HL-60 (cell line): ENCODE measurements at regions not wholly inside any gene's neighbourhood (a gene's known extent, or its start where the extent isn't known, plus 50 kb on each side); places are given as distances from the start of the nearest gene placed in this dataset.

Experiments used
- DNase-seq, 2 experiments: peaks; one replicate each; pipeline ENCODE4 v3.0.0-alpha.2; 2010 to 2020; ENCODE audit warnings: low read depth in 1 of 2, low spot score in 1 of 2
- H3K27ac ChIP-seq: fragments of 250-450 bp; sonication (Bioruptor Pico); replicated peaks from 2 replicates; pipeline ENCODE4 v1.5.1; 2020; ENCODE audit warnings: mild to moderate bottlenecking, moderate library complexity
- H3K27me3 ChIP-seq: fragments of 250-450 bp; sonication (Bioruptor Pico); 2 replicates; pipeline ENCODE4 v1.5.1; 2021; ENCODE audit warnings: mild to moderate bottlenecking, moderate library complexity; ENCODE audit not compliant: insufficient read depth, poor library complexity, severe bottlenecking
- H3K4me3 ChIP-seq: replicated peaks from 2 replicates; pipeline ENCODE4 v1.5.1; 2011; ENCODE audit warnings: mild to moderate bottlenecking, control low read depth, low read length; ENCODE audit not compliant: insufficient read depth
- CTCF ChIP-seq: IDR thresholded peaks from one replicate; pipeline ENCODE4 v1.5.1; 2011; ENCODE audit warnings: low read length, control low read depth, inconsistent platforms; ENCODE audit not compliant: insufficient read depth
- GABPA ChIP-seq: IDR thresholded peaks from 2 replicates; pipeline ENCODE4 v1.6.1; 2012; ENCODE audit warnings: low read depth
- POLR2AphosphoS5 ChIP-seq: IDR thresholded peaks from 2 replicates; pipeline ENCODE4 v1.6.1; 2012; ENCODE audit warnings: low read depth
- SPI1 ChIP-seq: IDR thresholded peaks from 2 replicates; pipeline ENCODE4 v1.6.1; 2012; ENCODE audit warnings: low read depth, mild to moderate bottlenecking, borderline replicate concordance
- TF ChIP-seq, protein P1 (sequence below): IDR thresholded peaks from 2 replicates; pipeline ENCODE4 v1.6.1; 2012; ENCODE audit warnings: low read depth; ENCODE audit not compliant: insufficient replicate concordance

GRCh38 chr2:121055088-121055487 lies 229.9 kb downstream of the TFCP2L1 start:
- TF ChIP-seq CTCF (no peak), SPI1 (no peak), POLR2AphosphoS5 (no peak), GABPA (no peak)
- TF ChIP-seq, protein P1, sequence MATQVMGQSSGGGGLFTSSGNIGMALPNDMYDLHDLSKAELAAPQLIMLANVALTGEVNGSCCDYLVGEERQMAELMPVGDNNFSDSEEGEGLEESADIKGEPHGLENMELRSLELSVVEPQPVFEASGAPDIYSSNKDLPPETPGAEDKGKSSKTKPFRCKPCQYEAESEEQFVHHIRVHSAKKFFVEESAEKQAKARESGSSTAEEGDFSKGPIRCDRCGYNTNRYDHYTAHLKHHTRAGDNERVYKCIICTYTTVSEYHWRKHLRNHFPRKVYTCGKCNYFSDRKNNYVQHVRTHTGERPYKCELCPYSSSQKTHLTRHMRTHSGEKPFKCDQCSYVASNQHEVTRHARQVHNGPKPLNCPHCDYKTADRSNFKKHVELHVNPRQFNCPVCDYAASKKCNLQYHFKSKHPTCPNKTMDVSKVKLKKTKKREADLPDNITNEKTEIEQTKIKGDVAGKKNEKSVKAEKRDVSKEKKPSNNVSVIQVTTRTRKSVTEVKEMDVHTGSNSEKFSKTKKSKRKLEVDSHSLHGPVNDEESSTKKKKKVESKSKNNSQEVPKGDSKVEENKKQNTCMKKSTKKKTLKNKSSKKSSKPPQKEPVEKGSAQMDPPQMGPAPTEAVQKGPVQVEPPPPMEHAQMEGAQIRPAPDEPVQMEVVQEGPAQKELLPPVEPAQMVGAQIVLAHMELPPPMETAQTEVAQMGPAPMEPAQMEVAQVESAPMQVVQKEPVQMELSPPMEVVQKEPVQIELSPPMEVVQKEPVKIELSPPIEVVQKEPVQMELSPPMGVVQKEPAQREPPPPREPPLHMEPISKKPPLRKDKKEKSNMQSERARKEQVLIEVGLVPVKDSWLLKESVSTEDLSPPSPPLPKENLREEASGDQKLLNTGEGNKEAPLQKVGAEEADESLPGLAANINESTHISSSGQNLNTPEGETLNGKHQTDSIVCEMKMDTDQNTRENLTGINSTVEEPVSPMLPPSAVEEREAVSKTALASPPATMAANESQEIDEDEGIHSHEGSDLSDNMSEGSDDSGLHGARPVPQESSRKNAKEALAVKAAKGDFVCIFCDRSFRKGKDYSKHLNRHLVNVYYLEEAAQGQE: no peak

DNA sequence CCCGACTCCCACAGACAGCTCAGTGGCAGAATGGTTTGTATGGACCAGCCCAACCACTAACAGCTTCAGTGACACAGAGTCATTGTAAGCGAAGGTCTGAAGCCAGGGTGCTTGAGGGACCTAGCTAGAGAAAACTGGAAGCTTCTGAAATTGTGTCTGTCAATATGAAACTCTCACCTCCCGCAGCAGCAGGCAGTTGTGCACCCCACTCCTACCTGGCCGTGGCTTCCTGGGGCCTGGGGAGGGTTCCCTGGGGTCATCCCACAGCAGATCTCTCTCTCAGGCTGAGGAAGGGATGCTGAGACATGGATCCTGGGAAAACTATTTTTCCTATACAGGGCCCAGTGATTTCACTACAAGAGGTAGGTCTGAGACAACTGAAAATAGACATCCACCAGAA lies 229.5 kb downstream of the TFCP2L1 start:
- H3K4me3 ChIP-seq: no peak overlapping the region
- no peaks in the 10 kb centered on the region for H3K27me3 ChIP-seq
- H3K27ac ChIP-seq: no peak overlapping the region
- TF ChIP-seq GABPA (no peak), SPI1 (no peak), POLR2AphosphoS5 (no peak), CTCF (no peak)
- TF ChIP-seq, protein P1: no peak
- DNase-seq: no peak

More at GRCh38 chr2:121055088-121055487, 229.9 kb downstream of the TFCP2L1 start:
- no peak overlapping the region for H3K27ac ChIP-seq
- no peaks in the 10 kb centered on the region for H3K27me3 ChIP-seq
- DNase-seq: no peak
- H3K4me3 ChIP-seq: no peak overlapping the region

- peaks cover 3% of the 10 kb centered on the region for H3K27me3 ChIP-seq
- no peak overlapping the region for H3K27ac ChIP-seq
- DNase-seq: no peak
- no peak overlapping the region for H3K4me3 ChIP-seq
- no peak for TF ChIP-seq CTCF
- TF ChIP-seq, protein P1: no peak
- no peak for TF ChIP-seq SPI1
- TF ChIP-seq POLR2AphosphoS5: no peak
- TF ChIP-seq GABPA: no peak
These were observed 226.0 kb downstream of the TFCP2L1 start for GRCh38 chr2:121058852-121059558.
